ENCODE measurements at regions not wholly inside any gene's neighbourhood (a gene's known extent, or its start where the extent isn't known, plus 50 kb on each side); places are given as distances from the start of the nearest gene placed in this dataset.
"Not testable (repeated sequence)": the region's sequence is repeated elsewhere in the genome, so short reads cannot be mapped to it uniquely, and the experiment has no call there.

- no peak for DNase-seq
Observed at GRCh38 chr2:17355608-17356329, 162.5 kb downstream of the RAD51AP2 start.

- no peak for DNase-seq
Observed at GRCh38 chr2:17353263-17353662, 165.0 kb downstream of the RAD51AP2 start.

- DNase-seq = not testable (repeated sequence)
Observed at GRCh38 chr2:17342692-17343091, 175.5 kb downstream of the RAD51AP2 start.

GRCh38 chr2:17337507-17337906, 180.7 kb downstream of the RAD51AP2 start:
- DNase-seq = no peak

DNA sequence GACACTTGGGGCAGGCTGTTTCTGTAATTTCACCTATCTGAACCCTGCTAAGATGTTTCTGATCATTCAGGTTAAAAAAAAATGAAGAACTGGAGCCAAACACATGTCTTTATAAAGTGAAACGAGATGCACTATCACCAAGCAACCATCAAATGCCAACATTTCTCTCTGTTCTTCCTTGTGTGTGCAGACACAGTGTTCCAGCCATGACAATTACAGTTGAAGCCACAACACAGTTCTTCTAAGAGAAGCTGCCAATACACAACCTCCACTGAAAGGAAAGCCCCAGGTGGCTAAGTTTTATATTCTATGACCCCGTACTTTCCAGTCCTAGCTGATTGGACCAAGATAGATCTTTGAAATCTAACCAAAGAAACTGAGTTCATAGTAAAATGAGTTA, 181.8 kb downstream of the RAD51AP2 start:
- no peak for DNase-seq

DNA sequence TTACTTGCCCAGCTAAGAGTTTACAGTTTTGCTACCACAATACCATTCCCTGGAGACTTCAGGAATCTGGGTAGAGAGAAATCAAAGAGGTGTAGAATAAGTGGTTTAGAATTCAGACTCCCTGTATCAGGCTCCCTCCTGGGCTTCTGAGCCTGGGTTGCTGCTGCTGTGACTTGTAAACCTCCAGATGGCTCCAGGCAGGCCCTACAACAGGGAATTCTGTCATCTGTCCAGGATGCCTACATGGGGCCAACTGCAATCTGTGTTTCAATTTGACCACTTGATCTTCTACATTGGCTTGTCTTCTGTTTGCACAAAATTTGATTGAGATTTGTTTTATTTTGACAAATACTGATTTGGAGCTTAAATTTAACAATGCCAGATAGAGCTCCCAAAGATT, 183.9 kb downstream of the RAD51AP2 start:
- no peak for DNase-seq

DNA sequence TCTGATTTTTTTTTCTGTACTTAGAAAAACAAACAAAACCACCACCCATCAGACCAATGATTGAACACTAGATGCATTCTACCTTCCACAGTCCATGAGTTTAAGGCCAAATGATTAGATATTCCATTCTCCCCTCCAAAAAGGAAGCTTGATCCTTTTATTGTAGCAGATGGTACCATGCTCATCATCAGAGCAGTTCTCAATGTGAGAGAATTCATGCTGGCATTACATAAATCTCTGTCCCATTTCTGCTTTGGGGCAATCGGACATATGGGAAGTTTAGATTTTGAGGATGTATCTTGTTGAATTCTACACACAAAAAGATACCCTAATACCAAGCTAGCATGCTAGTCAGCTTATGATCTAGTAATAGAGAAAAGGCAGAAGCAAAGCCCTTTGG, 186.6 kb downstream of the RAD51AP2 start:
- DNase-seq = no peak

DNA sequence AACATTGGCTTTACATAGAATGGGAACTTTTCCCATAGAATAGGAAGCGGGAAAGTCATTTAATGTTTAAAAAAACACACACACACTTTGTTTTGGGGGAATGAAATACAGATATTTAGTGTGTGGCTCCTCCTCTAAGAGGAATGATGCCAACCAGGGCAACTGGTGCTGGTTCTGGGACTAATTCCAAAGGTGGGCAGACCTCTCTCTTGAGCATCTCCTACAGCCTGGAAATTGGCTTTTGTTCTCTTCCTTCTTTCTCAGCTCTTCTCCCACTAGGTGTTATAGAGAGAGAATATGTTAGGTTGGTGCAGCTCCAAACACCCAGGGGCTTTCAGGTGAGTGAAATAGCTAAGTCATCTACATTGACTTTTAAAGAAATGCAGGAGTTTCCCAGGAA, 190.1 kb downstream of the RAD51AP2 start:
- no peak for DNase-seq

- no peak for DNase-seq
Observed at GRCh38 chr2:17327649-17328048, 190.6 kb downstream of the RAD51AP2 start.

- no peak for DNase-seq
Observed at GRCh38 chr2:17326717-17327116, 191.5 kb downstream of the RAD51AP2 start.

DNA sequence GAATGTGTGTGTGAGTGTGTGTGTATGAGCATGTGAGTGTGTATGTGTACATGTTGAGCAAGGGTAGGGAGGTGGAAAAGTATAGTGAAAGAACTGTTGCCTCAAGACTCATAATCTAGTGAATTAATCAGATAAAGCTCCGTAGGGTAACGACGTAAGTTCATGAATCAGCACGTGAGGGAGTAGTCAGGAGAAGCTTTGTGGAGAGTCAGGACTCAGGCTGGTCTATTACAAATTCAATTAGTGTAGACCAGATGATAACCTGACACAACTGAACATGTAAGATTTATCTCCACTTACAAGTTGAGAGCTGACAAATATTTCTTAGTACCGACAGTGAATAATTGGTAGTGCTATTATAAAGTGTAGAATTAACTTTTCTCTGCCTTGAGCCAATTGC, 194.5 kb downstream of the RAD51AP2 start:
- DNase-seq = no peak

DNA sequence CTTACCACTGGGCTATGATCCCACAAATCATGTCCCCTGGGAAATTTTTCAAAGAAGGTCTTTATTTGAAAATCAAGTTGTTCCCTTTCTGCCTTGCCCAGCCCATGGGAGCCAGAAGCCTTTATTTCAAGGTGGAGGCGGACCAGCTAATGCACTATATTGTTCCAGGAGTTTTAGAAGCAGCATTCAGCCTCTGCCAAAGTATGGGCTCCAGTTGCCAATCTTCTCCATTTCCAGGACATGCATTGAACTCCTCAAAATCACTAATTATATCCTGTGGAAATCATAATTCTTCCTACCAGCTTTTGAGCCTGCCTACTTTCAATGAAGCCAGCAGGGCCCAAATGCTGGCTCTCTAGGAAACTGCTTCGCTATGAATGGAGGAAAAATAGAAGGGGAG, 195.8 kb downstream of the RAD51AP2 start:
- DNase-seq = no peak

DNA sequence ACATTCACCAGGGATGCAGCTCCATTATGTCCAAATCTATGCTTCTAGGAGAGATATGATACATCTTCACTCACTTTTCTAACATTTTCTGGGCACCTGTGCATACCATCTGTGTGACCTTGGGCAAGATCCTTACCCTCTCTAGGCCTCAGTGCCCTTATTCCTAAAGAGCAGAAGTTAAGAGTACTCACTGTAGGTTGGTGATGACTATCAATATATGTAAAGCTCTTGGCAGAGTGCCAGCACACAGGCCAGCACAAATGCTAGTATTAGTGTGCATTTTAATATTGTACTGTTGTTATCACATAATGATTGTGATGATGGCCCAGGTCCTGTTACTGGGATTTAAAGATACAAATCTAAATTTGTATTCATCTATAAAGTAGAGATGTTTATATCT, 199.2 kb downstream of the RAD51AP2 start:
- DNase-seq = no peak

DNA sequence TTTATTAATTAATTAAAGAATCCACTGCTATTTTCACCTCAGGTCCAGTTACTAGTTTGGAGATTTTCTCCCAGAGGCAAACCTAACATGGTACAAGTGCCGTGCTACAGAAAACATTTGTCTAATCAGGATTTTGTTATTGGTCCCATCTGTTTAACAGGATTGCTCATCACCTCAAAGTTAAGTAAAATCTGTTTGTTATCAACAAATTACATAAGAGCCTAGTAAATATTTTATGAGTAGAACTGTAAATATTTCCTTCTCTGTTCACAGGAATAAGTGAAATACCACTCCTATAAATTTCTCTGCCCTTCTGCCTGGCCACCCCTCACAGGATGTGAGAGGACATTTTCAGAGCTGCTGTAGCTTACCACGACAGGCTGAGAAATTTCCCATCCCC, 200.2 kb downstream of the RAD51AP2 start:
- DNase-seq = no peak

GRCh38 chr2:17317439-17317976, 200.7 kb downstream of the RAD51AP2 start:
- DNase-seq = no peak

- DNase-seq = no peak
Observed at GRCh38 chr2:17313261-17313660, 205.0 kb downstream of the RAD51AP2 start.

- peak; percentile 31 for DNase-seq
Observed at GRCh38 chr2:17311771-17312511, 206.3 kb downstream of the RAD51AP2 start.

- DNase-seq = no peak
Observed at GRCh38 chr2:17311106-17311619, 207.1 kb downstream of the RAD51AP2 start.

DNA sequence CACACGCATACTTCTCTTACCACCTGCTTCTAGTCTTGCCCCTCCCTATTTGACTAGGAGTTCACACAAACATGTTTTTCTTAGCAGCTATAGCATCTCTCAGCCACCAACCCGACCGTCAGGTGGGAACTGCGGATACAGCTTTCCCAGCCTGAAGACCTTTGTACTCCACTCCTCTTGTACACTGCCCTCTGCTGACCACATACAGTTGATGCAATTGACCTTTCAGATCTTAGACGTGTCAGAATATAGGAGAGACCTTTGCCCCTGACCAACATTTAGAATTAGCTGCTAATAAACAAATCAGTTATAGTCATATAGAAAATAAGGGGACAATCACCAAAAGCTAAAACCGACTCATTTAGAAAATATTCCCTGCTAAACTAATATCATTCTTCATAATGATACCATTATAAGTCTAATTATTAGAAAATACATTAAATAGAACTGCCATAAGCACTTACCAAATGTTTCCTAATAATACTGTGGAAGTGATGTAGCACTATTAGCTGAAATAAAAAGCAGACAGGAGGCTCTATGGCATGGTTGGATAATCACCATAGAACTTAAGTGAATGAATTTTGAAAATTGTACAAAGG, 208.4 kb downstream of the RAD51AP2 start:
- DNase-seq = peak; percentile 37

GRCh38 chr2:17309181-17309580, 209.1 kb downstream of the RAD51AP2 start:
- no peak for DNase-seq

- DNase-seq = no peak
Observed at GRCh38 chr2:17306706-17307105, 211.5 kb downstream of the RAD51AP2 start.

DNA sequence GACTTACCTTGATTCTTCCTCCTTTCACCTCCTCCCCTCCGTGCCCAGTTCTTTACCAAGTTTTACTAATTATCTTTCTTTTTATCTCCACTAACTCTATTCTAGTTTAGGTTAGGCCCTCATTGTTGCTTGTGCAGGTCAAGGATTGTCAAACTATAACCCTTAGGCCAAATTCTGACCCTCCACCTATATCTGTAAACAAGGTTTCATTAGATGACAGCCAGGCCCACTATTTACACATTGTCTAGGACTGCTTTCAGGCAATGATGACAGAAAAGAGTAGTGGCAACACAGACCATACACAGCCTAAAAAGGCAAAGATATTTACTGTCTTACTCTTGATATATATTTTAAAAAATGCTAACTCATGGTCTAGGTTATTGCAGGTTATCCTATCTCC, 212.0 kb downstream of the RAD51AP2 start:
- DNase-seq = no peak

DNA sequence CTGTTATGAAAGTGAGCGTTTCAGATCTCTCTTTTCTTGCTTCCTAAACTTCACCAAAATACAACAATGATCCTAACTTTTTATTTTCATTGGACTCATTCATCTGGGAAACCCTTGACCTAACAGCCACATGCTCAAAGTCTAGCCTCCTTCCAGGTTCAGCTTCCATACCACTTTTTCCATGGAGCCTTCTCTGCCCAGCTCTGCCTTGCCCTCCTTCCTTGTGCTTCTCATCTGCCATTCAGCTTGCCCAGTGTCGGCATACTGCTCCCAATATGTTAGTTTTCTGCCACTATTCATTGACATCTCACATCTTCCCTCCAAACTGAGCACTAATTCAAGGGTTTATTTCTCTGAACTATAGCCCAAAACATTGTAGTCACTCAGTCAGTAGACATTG, 214.7 kb downstream of the RAD51AP2 start:
- no peak for DNase-seq

DNA sequence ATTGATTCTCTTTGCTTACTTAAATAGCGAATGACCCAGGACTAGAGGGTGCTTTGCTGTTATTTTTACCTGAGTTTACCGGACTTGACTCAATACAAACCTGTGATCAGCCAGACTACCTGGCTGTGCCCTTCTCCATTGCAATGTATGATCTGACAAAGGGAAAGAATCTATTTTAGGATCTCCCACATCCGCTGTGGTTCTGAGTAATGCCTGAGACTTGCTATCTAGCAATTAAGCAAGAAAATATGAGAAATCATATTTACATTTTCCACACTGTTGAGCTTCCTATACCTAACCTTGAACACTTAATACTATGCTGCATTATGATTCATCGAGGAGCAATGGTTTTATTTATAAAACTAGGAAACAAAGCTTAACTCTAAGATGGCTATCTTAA, 215.2 kb downstream of the RAD51AP2 start:
- no peak for DNase-seq
